IPS DF 4.7 (cell line): ENCODE measurements at regions not wholly inside any gene's neighbourhood (a gene's known extent, or its start where the extent isn't known, plus 50 kb on each side); places are given as distances from the start of the nearest gene placed in this dataset.

Experiments
- DNase-seq: peaks from one replicate; pipeline ENCODE4 v3.0.0-alpha.2; 2013; ENCODE audit warnings: low spot score; ENCODE audit errors: extremely low read depth

DNA sequence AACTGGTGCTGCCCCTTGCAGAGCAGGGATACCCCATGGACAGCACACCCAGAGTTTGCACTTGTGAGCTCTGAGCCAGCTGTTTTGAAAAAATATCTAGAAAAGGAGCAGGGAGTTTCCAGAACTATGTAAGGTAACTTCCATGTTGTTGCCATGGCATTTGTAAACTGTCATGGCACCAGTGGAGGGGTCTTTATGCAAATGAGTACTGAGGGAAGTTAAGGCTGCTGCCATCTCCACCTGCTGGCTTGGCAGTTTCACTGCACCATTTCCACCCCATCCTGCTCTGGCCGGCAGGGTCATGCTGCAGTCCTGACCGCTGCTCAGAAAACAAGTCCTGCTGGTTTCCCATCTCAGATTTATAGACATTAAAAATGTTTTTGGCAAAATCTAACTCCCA is 52.3 kb upstream of the SNTG2 start:
- peak; percentile 53 for DNase-seq

DNA sequence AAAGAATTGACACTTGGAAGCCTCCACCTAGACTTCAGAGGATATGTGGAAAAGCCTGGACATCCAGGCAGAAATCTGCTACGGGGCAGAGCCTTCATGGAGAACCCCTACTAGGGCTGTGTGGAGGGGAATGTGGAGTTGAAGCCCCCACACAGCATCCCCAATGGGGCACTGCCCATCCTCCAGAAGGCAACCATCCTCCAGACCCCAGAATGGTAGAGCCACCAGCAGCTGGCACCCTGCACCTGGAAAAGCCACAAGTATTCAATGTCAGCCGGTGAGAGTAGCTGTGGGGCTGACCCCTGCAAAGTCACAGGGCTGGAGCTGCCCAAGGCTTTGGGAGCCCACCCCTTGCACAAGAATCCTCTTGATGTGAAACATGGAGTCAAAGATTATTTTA is 53.6 kb upstream of the SNTG2 start:
- no peak for DNase-seq

GRCh38 chr2:893311-893710 is 57.3 kb upstream of the SNTG2 start:
- peak; percentile 49 for DNase-seq

GRCh38 chr2:892892-893291 is 57.8 kb upstream of the SNTG2 start:
- no peak for DNase-seq

DNA sequence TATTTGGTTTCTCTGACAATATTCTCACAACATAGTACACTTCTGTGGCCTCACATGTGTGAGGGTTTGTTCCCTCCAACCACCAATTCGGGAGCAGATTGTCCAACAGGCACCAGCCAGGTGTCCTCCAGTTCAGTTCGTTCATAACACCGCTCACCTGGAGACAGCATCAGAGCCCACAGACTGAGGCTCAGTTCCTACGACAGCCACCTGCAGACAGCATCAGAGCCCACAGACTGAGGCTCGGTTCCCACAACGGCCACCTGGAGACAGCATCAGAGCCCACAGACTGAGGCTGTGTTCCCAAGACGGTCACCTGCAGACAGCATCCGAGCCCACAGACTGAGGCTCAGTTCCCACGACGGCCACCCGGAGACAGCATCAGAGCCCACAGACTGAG is 58.2 kb upstream of the SNTG2 start:
- DNase-seq = no peak

DNA sequence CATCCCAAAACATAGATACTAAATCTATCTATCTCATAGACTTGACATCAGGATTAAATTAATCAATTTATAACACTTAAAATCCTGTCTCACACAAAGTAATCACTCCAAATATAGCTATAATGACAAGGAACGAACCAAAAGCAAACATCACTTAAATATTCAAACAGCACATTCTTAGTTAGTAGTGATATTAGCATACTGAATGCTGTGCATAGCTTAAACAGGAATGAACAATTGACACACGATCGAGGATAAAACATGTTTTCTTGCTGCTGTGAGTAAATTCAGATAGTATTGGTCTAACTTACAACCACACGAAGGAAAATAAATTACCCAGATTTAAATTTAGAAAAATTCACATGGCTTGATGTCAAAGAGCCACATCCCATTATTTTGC is 58.9 kb upstream of the SNTG2 start:
- no peak for DNase-seq

DNA sequence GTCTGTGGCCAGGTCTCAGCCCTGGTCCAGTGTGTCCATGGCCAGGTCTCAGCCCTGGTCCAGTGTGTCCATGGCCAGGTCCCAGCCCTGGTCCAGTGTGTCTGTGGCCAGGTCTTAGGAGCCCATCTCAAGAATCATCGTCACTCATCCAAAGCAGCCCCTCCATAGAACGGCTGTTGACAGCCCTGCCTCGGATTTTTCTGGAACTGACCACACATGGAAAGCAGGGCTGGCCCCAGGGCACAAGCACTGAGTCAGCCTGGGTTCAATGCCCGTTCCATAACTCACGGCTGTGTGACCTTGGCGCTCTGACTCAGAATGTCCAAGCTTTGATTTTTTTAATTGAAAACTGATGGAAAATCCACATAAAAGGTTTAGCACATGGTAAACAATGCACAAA is 59.9 kb upstream of the SNTG2 start:
- DNase-seq = no peak

- DNase-seq = no peak
Measured at GRCh38 chr2:890214-890613, 60.4 kb upstream of the SNTG2 start.

- no peak for DNase-seq
Measured at GRCh38 chr2:888906-889566, 61.6 kb upstream of the SNTG2 start.

GRCh38 chr2:888211-888801 is 62.3 kb upstream of the SNTG2 start:
- no peak for DNase-seq

DNA sequence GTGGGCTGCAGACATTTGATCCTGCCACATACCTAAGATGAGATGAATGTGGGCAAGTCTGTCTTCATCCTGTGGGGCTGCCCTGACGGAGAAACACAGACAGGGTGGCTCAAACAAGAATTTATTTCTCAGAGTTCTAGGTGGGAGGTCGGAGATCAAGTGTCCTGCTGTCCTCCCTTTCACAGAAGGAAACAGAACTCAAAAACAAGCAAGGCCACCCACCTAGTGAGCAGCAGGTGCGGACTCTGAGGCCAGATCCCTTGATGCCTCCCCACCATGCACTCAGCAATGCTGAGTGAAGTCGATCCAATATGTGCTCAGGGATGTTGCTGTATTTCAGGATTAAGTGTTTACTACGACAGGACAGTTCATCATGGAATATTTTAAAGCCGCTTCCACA is 63.0 kb upstream of the SNTG2 start:
- no peak for DNase-seq

DNA sequence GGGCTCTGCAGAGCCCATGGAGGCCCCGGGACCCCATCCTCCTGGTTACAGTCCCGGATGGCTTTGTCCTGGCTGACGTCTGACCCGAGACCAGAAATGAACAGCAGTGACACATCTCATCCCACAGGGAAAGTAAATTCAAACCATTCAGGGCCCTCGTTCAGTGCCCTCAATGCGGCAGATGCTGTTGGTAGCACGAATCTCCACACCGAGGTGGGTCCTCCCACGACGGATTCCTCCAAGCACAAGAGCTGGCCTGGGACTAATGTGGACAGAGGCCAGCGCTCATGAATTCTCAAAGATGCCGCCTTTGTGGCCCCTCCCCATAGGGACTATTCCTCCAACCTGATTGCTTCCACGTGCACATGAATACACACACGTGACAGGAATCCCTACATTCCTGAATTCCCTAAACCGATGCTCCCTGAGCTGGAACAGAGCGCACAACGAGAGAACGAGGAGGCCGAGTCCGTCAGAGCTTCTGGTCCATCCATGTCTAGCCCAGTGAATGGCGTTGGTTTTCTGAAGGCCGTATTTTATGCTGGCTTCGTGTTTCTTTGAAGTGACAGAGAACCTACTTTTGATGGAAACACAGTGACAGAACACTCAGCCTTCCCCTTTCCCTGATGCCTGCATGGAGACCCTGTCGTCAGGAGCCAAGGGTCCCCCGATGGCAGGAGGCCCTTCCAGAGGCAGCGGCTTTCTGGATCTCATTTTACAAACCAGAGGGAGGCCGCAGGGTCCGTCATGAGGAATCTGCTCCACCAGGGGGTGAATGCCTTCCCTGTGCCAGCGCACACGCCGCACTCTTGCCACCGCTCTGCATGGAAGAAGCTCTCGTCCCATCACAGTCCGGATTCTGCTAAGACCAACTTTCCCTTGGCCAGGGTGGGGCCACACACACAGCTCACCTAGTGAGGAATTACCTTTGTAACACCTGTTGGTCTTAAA is 64.3 kb upstream of the SNTG2 start:
- DNase-seq = no peak

DNA sequence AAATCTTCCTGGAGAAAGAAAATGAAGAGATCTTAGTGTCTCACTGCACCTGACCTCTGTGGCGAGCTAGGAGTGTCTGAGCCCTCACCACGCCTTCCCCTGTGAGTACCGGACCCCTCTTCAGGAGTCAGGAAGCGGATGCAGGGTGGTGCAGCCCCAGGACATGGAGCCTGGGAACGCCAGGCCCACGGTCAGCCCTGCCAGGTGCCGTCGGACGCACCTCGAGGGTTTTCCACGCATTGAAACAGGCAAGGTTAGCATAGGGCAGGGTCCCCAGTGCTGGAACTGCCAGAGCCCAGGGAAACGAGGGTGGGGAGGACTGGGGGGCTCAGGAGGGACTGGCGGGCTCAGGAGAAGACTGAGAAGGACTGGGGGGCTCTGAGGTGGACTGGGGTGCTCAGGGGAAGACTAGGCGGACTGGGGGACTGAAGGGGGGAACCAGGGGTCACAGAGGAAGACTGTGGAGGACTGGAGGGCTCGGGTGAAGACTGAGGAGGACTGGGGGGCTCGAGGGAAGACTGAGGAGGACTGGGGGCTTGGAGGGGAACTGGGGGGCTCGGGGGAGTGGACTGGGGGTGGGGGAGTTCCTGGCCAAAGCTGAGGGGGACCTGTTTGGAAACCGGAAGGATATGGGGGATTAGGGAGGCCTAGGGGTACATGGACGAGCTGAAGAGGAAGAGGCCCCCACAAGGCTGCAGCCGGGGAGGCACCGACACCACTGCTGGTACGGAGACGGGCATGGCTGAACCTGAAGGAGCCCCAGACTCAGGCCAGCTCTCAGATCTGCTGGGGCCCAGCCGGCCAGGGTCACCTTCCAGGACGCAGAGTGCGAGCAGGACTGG is 65.2 kb upstream of the SNTG2 start:
- no peak for DNase-seq

DNA sequence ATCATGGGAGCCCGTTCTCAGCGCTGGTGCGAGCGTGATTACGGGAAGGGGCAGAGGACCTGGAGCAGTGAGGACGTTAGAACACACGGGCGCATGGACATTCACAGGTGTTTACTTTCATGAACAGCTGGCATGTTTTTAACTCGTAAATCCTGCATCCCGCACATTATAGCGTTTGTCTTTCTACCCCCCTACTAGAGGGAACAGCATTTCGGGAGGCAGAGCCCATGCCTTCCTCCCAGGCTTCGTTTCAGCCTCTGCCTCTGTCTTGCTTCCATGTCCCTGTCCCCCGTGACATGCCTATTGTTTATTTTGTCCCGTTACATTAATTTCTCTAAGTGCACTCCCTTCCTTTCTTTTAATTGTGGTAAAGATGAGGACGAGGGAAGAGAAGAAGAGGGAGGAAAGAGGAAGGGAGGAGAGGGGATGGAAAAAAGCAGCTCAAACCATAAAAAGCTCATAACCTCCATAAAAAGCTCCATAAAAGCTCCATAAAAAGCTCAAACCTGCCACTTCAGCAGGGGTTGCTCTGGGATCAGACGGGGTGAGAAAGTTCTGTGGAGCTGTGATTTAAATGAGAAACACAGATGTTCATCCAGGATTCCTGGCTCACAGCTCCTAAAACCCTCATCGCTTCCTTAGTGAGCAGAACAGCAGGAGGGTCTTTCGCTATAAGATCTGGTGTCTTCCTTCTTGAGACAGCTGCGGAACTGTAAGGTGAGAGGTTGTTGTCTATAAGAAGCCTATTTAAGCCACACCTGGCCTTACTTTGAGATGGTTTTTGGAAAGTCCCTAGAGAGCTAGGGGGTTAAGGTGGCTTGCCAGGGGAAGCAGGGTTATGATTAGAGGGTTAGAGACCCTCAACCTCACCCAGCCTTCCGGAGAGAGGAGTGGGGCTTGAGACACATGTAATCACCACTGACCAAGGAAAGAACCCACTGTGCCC is 66.6 kb upstream of the SNTG2 start:
- DNase-seq = no peak

DNA sequence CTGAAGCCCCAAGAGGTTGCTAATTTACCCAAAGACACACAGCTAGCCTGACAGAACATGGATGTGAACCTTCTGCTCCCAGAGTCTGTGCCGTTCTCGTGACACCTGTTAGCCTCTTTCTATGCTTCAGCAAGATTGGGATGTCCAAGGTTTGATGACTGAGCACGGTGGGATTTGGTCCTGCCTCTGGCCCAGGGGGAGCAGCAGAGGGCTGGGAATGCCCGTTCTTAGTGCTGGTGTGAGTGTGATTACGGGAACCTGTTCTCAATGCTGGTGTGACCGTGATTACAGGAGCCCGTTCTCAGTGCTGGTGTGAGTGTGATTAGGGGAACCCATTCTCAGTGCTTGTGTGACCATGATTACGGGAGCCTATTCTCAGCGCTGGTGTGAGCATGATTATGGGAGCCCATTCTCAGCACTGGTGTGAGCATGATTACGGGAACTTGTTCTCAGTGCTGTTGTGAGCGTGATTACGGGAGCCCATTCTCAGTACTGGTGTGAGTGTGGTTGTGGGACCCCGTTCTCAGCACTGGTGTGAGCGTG is 67.3 kb upstream of the SNTG2 start:
- no peak for DNase-seq

DNA sequence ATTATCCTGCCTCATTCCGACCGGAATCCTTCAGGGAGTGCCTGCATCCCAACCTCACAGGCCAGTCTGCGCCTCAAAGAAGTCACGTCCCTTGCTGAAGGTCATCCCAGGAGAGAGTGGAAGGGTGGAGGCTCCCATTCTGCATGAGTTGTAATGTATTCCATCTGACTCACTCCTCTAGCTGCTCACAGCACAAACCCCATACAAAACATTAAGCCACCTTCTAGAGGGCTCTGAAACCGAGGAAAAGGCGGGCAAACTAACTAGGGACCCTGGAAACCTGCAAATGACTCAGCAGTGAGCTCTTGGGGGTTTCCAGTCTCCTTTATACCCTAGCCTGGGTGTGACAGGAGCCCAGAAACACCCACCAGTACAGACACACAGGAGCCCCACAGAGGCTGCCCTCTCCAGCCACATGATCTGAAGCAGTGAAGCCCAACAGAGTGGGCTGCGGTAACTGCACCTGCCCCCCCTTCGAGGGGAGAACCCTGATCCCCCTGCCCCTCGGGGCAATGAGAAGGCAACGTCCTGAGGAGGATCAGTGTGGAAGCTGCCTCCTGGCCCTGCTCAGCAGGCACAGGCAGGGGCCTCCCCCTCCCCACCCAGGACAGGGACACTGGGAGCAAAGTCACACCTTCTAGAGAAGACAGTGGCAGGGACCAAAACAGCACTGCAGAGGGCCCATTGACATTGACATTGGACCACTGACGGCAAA is 69.3 kb upstream of the SNTG2 start:
- DNase-seq = no peak

GRCh38 chr2:880201-880970 is 70.3 kb upstream of the SNTG2 start:
- no peak for DNase-seq

DNA sequence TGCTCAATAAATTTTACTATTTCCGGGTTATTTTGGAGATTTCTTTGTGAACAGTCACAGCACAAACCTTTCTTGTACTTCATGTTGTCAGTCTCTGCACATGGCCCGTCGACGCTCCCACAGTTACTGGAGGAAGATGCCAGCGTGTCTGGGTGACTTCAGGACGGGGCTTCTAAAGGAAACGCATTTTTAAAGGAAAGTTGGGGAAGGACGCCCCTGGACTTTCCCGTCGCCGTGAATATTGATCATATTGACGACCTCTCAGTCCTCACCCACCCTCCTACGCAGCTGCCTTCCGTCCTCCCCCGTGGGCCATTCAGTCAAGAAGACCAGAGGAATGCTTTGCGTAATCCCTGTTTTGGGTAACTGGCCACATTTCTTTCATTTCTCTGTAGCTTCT is 71.1 kb upstream of the SNTG2 start:
- DNase-seq = no peak
